Endothelial cell of umbilical vein (primary cell): ENCODE measurements at regions not wholly inside any gene's neighbourhood (a gene's known extent, or its start where the extent isn't known, plus 50 kb on each side); places are given as distances from the start of the nearest gene placed in this dataset.

Source experiments
- BruUV-seq: library from RNA; stranded (reverse); fragments of 400-500 nt; replicated peaks from 2 replicates; lab custom pipeline; 2021; lab: Mats Ljungman, UMichigan
- CTCF ChIA-PET: fragments of 300-600, 350-600 bp; sonication (Branson Sonifier 250); formaldehyde crosslinking; loops from one replicate; lab custom pipeline; 2021; ENCODE audit warnings: antibody characterized with exemption, inconsistent platforms; lab: Charles Lee
- POLR2A ChIA-PET: fragments of 300-600, 350-600 bp; sonication (Branson Sonifier 250); formaldehyde crosslinking; loops from one replicate; lab custom pipeline; 2021; ENCODE audit warnings: antibody characterized with exemption, inconsistent platforms; lab: Charles Lee
- DNase-seq: peaks from one replicate; pipeline ENCODE4 v3.0.0-alpha.2; 2011; ENCODE audit warnings: low read depth, low spot score
- FAIRE-seq: peaks from 2 replicates; lab custom pipeline; 2011; peaks lifted over from hg19 to GRCh38; lab: Jason Lieb, UNC
- H2AFZ ChIP-seq: 2 replicates; pipeline ENCODE4 v1.6.0; 2012; ENCODE audit warnings: low read depth, low read length, control low read depth, inconsistent platforms
- H3K27ac ChIP-seq: 2 replicates; pipeline ENCODE4 v1.5.1; 2011; ENCODE audit warnings: low read depth, mild to moderate bottlenecking, control low read depth, low read length, moderate library complexity; ENCODE audit not compliant: insufficient read depth
- H3K27me3 ChIP-seq, 2 experiments: 2 replicates each; pipeline versions ENCODE4 v1.6.0 to v1.6.1; 2011; ENCODE audit warnings: low read length in 2 of 2, mixed read lengths in 1 of 2; ENCODE audit not compliant: control insufficient read depth in 2 of 2, insufficient read depth in 2 of 2
- H3K36me3 ChIP-seq, 2 experiments: 2 replicates in 1 of 2; 3 replicates in 1 of 2; pipeline ENCODE4 v1.5.1; 2011; ENCODE audit warnings: low read length in 2 of 2, mild to moderate bottlenecking in 1 of 2, moderate library complexity in 1 of 2; ENCODE audit not compliant: control insufficient read depth in 2 of 2, insufficient read depth in 2 of 2; ENCODE audit errors: extremely low read depth in 1 of 2
- H3K4me1 ChIP-seq: 3 replicates; pipeline ENCODE4 v1.5.1; 2011; ENCODE audit warnings: mild to moderate bottlenecking, low read length; ENCODE audit not compliant: control insufficient read depth, insufficient read depth; ENCODE audit errors: extremely low read depth
- H3K4me2 ChIP-seq: 2 replicates; pipeline ENCODE4 v1.6.1; 2011; ENCODE audit warnings: low read length, control low read depth, mixed read lengths; ENCODE audit not compliant: insufficient read depth
- H3K4me3 ChIP-seq, 3 experiments: fragments of 200-600 bp in 1 of 3; sonication (generic), shearing (Covaris generic) in 1 of 3; replicated peaks in 1 of 3; 2 replicates each; pipeline ENCODE4 v1.5.1; 2011 to 2016; ENCODE audit warnings: control low read depth in 3 of 3, low read length in 3 of 3, mild to moderate bottlenecking in 2 of 3, inconsistent platforms in 1 of 3, low read depth in 1 of 3, moderate library complexity in 1 of 3; ENCODE audit not compliant: insufficient read depth in 1 of 3
- H3K79me2 ChIP-seq: 2 replicates; pipeline ENCODE4 v1.6.0; 2012; ENCODE audit warnings: low read length, inconsistent platforms; ENCODE audit not compliant: control insufficient read depth, insufficient read depth
- H3K9ac ChIP-seq: replicated peaks from 2 replicates; pipeline ENCODE3; 2011; ENCODE audit warnings: low read length, control low read depth; ENCODE audit not compliant: insufficient read depth; ENCODE audit errors: extremely low read depth
- H3K9me1 ChIP-seq: replicated peaks from 3 replicates; pipeline ENCODE4 v1.6.0; 2011; ENCODE audit warnings: mild to moderate bottlenecking, low read length; ENCODE audit not compliant: control insufficient read depth, insufficient read depth; ENCODE audit errors: extremely low read depth
- H3K9me3 ChIP-seq: replicated peaks from 2 replicates; pipeline ENCODE4 v1.5.1; 2012; ENCODE audit warnings: low read length, inconsistent platforms; ENCODE audit not compliant: control insufficient read depth, insufficient read depth
- H4K20me1 ChIP-seq: replicated peaks from 2 replicates; pipeline ENCODE3; 2011; ENCODE audit warnings: mild to moderate bottlenecking, low read length; ENCODE audit not compliant: control insufficient read depth, insufficient read depth; ENCODE audit errors: extremely low read depth
- EZH2 ChIP-seq: IDR thresholded peaks from 2 replicates; pipeline ENCODE4 v1.6.1; 2012; ENCODE audit warnings: borderline replicate concordance, low read depth, mild to moderate bottlenecking, moderate library complexity, low read length, inconsistent platforms; ENCODE audit not compliant: severe bottlenecking
- FOS ChIP-seq: IDR thresholded peaks from 2 replicates; pipeline ENCODE4 v1.6.1; 2011; ENCODE audit warnings: mild to moderate bottlenecking, low read length, moderate library complexity, borderline replicate concordance; ENCODE audit not compliant: insufficient read depth
- GATA2 ChIP-seq: IDR thresholded peaks from 2 replicates; pipeline ENCODE4 v1.7.0; 2011; ENCODE audit warnings: low read depth, mild to moderate bottlenecking, moderate library complexity, mixed read lengths, low read length; ENCODE audit not compliant: insufficient read length, insufficient read depth
- JUN ChIP-seq: IDR thresholded peaks from 2 replicates; pipeline ENCODE4 v1.6.1; 2011; ENCODE audit warnings: borderline replicate concordance, low read depth; ENCODE audit not compliant: insufficient read length, insufficient read depth
- MYC ChIP-seq: IDR thresholded peaks from one replicate; pipeline ENCODE4 v1.6.1; 2011; ENCODE audit warnings: mild to moderate bottlenecking, low read depth, low read length
- POLR2A ChIP-seq: IDR thresholded peaks from 2 replicates; pipeline ENCODE4 v1.6.1; 2012; ENCODE audit warnings: low read depth, mild to moderate bottlenecking, control low read depth, low read length
- POLR2AphosphoS5 ChIP-seq: IDR thresholded peaks from 2 replicates; pipeline ENCODE4 v1.6.1; 2012; ENCODE audit warnings: low read depth, mild to moderate bottlenecking, control low read depth, low read length, moderate library complexity; ENCODE audit not compliant: insufficient read depth
- dilution Hi-C: fragments of 300-500 bp; cut with MboI; formaldehyde crosslinking; loops from one replicate; pipeline ENCODE4 v1.15.0; 2019; ENCODE audit warnings: low sequenced_read_pairs; ENCODE audit not compliant: extremely low pct_ligation_motif_present
- intact Hi-C: fragments of 100-400 bp; cut with micrococcal nuclease; formaldehyde crosslinking; loops from one replicate; pipeline ENCODE4 v1.10.0; 2022
- TF ChIP-seq, protein P1 (sequence below): IDR thresholded peaks from 2 replicates; pipeline ENCODE4 v1.6.1; 2011; ENCODE audit not compliant: insufficient read depth, insufficient read length
- TF ChIP-seq, protein P2 (sequence below), 2 donors: IDR thresholded peaks; 1 replicate in 1 of 2; 2 replicates in 1 of 2; pipeline ENCODE4 v1.5.1; 2011; ENCODE audit warnings: low read length in 2 of 2, mild to moderate bottlenecking in 2 of 2, moderate library complexity in 2 of 2, control low read depth in 1 of 2, inconsistent platforms in 1 of 2, low read depth in 1 of 2; ENCODE audit not compliant: insufficient read depth in 1 of 2; ENCODE audit errors: extremely low read depth in 1 of 2

DNA sequence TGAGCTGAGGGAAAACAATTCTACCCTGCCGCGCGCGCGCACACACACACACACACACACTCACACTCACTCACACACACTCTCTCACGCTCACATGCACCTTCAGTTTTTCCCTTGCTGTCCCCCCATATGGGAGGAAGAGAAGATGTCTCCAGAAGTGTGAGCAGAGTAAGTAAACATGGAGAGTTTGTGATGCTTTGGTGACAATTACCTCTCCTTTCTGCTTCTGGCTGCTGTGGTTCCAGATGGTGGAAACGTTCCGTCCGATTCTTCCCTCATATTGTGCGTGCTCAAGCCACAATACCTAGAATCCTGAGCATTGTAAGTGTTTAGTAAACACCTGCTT is 86.7 kb downstream of the LINC00237 start:
- H2AFZ ChIP-seq, result no peak overlapping the region
- intact Hi-C loops, result no loop called here
- FAIRE-seq, result no peak

More for the DNA sequence above, 86.7 kb downstream of the LINC00237 start:
- dilution Hi-C loops, result no loop called here
- ChIA-PET CTCF (no interaction called here), POLR2A (no interaction called here)
- Histone ChIP-seq H3K36me3 (no peaks in the 10 kb centered on the region), H3K9me3 (no peaks in the 10 kb centered on the region), H3K27me3 (peaks cover 3 to 9% of the 10 kb centered on the region in 2 experiments), H3K79me2 (no peaks in the 10 kb centered on the region), H3K4me3 (no peak overlapping the region), H3K27ac (no peak overlapping the region), H3K4me1 (no peaks in the 10 kb centered on the region), H3K4me2 (no peak overlapping the region), H3K9ac (no peak overlapping the region), H3K9me1 (no peaks in the 10 kb centered on the region), H4K20me1 (no peaks in the 10 kb centered on the region)
- no peak for DNase-seq
- BruUV-seq, result no TSS peak
- TF ChIP-seq EZH2, result no peak
- no peak for TF ChIP-seq GATA2
- TF ChIP-seq, protein P1, sequence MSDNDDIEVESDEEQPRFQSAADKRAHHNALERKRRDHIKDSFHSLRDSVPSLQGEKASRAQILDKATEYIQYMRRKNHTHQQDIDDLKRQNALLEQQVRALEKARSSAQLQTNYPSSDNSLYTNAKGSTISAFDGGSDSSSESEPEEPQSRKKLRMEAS, result no peak
- no peak for TF ChIP-seq POLR2A
- TF ChIP-seq FOS, result no peak
- no peak for TF ChIP-seq MYC
- TF ChIP-seq POLR2AphosphoS5, result no peak
- TF ChIP-seq JUN, result no peak
- TF ChIP-seq, protein P2, sequence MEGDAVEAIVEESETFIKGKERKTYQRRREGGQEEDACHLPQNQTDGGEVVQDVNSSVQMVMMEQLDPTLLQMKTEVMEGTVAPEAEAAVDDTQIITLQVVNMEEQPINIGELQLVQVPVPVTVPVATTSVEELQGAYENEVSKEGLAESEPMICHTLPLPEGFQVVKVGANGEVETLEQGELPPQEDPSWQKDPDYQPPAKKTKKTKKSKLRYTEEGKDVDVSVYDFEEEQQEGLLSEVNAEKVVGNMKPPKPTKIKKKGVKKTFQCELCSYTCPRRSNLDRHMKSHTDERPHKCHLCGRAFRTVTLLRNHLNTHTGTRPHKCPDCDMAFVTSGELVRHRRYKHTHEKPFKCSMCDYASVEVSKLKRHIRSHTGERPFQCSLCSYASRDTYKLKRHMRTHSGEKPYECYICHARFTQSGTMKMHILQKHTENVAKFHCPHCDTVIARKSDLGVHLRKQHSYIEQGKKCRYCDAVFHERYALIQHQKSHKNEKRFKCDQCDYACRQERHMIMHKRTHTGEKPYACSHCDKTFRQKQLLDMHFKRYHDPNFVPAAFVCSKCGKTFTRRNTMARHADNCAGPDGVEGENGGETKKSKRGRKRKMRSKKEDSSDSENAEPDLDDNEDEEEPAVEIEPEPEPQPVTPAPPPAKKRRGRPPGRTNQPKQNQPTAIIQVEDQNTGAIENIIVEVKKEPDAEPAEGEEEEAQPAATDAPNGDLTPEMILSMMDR (IDR thresholded peaks at IDR 0.05; ENCODE audit: extremely low read depth in 1 of 2, insufficient read depth in 1 of 2, low read depth in 1 of 2, low read length in 2 of 2), result no peak
